Skeletal muscle satellite cell (primary cell): ENCODE measurements at regions not wholly inside any gene's neighbourhood (a gene's known extent, or its start where the extent isn't known, plus 50 kb on each side); places are given as distances from the start of the nearest gene placed in this dataset.

Experiments
- H3K27me3 ChIP-seq: 2 replicates; pipeline ENCODE4 v1.7.0; 2013; ENCODE audit warnings: low read length; ENCODE audit not compliant: control insufficient read depth, insufficient read depth
- H3K36me3 ChIP-seq: 2 replicates; pipeline ENCODE4 v1.7.0; 2013; ENCODE audit warnings: mild to moderate bottlenecking, control low read depth, low read length; ENCODE audit not compliant: insufficient read depth
- H3K4me1 ChIP-seq: 2 replicates; pipeline ENCODE4 v1.7.0; 2013; ENCODE audit warnings: low read length; ENCODE audit not compliant: control insufficient read depth, insufficient read depth
- H3K4me2 ChIP-seq: 2 replicates; pipeline ENCODE4 v1.7.0; 2013; ENCODE audit warnings: mild to moderate bottlenecking, low read length
- H3K4me3 ChIP-seq: 2 replicates; pipeline ENCODE4 v1.7.0; 2013; ENCODE audit warnings: low read length
- H3K9ac ChIP-seq: 2 replicates; pipeline ENCODE4 v1.7.0; 2013; ENCODE audit warnings: mild to moderate bottlenecking, low read depth, low read length, moderate library complexity
- H3K9me3 ChIP-seq: replicated peaks from 2 replicates; pipeline ENCODE4 v1.7.0; 2013; ENCODE audit warnings: mild to moderate bottlenecking, control low read depth, low read length

DNA sequence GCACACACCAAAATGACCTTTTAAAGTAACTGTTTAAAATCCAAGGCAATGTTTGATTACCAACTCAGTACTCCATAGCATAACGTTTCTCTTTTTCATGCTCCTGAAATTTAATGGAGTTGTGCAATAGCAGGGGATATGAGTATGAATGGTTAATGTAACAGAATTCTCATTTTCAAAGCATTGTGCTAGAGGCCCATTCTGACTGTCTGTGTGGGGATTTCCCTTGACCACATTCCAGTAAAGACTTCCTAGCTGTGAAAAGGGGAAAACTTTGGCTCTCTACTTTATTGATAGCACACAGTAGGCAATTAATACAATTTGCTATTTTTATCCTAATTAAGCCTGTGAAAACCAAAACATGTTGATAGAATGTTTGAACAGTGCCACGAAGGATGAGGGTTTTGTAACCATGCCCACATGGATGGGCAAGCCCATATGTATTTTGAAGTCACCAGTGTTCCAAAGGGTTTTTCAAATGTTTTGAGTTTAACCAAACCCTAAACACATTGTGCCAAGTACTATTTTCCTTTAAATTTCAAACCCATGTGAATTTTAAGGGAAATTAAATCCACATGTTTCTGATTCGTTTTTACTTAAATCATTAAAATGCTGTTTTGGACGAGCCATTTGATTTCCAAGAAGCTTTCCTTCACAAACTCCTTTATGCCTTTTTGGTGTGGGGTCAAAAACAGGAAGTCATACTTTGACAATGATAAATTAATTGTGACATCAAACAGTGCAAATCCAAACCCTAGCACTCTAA, 261.2 kb downstream of the SHOX2 start:
- no peaks in the 10 kb centered on the region for H3K36me3 ChIP-seq
- H3K4me3 ChIP-seq, result no peak overlapping the region
- H3K9ac ChIP-seq, result no peak overlapping the region
- no peak overlapping the region for H3K4me2 ChIP-seq
- no peaks in the 10 kb centered on the region for H3K9me3 ChIP-seq
- H3K27me3 ChIP-seq, result no peaks in the 10 kb centered on the region
- no peaks in the 10 kb centered on the region for H3K4me1 ChIP-seq

DNA sequence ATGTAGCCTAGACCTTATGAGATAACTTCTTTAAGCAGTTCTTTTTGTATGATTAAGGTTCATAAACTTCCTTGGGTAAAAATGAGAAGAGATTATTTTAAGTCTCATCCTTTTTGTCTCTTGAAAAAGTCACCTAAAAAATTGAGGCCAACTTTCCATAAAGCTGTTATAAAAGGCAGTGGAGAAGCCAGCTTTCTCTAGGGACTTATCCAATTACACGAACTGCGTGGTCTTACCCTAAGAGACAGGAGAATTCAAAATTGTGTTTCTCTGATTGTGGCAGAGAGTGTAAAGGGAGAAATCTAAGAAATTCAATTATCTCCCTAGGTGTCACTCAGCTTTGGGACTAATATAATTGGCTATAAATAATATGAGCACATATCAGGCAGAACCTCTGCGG, 262.0 kb downstream of the SHOX2 start:
- Histone ChIP-seq H3K4me3 (no peak overlapping the region), H3K9ac (no peak overlapping the region), H3K9me3 (no peaks in the 10 kb centered on the region), H3K4me1 (no peaks in the 10 kb centered on the region), H3K36me3 (no peaks in the 10 kb centered on the region), H3K27me3 (no peaks in the 10 kb centered on the region), H3K4me2 (no peak overlapping the region)

DNA sequence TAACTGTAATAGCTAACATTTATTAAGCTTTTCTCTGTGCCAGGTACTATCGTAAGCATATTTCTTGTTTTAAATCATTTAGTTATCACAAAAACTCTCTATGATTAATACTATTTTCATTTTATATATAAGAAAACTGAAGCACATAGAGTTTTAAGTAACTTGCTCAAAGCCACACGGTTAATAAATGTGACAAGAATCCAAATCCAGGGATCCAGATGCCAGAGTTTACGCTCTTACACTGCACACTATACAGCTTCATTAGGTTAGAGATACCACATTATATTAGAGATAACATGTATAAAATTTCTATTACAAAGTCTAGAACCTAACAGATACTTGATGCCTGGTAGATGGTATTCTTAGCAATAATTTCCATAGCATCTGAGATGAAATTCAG, 265.2 kb downstream of the SHOX2 start:
- no peaks in the 10 kb centered on the region for H3K9me3 ChIP-seq
- H3K4me1 ChIP-seq, result no peaks in the 10 kb centered on the region
- no peak overlapping the region for H3K4me3 ChIP-seq
- H3K36me3 ChIP-seq, result no peaks in the 10 kb centered on the region
- H3K9ac ChIP-seq, result no peak overlapping the region
- no peak overlapping the region for H3K4me2 ChIP-seq
- no peaks in the 10 kb centered on the region for H3K27me3 ChIP-seq

DNA sequence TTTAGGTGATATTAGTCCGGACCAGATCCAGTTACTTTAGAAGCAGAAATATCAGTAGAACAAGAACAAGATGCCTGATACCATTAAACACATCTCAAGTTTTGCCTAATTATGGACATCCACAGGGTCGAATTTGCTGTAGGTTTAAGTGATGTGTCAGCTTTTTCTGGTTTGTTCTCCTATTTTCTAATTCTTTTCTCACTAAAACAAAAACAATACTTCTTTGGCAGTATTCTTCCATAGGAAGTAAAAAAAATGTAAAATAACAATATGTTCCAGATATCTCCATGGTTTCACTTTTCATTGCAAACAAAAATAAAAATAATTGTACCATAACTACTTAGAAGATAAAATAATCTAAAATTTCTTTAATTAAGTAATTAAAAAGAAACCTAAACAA, 265.7 kb downstream of the SHOX2 start:
- H3K4me3 ChIP-seq, result no peak overlapping the region
- H3K36me3 ChIP-seq, result no peaks in the 10 kb centered on the region
- H3K9me3 ChIP-seq, result no peaks in the 10 kb centered on the region
- no peak overlapping the region for H3K9ac ChIP-seq
- H3K27me3 ChIP-seq, result no peaks in the 10 kb centered on the region
- no peak overlapping the region for H3K4me2 ChIP-seq
- no peaks in the 10 kb centered on the region for H3K4me1 ChIP-seq

DNA sequence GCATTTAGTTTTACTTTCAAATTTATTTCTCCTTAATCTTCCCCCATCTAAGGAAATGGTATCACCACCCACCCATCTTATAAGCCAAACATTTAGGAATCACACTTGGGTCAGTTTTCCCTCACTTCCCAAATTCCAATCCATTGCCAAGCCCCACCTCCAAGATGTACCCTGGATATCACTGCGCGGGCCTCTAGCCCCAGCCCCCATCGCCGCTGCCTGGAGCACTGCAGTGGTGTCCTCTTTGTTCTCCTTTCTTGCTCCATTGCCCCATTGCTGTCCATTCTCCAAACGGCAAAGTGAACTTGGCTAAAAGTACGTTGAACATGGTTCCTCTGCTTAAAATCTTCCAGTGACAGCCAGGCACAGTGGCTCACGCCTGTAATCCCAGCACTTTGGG, 267.8 kb downstream of the SHOX2 start:
- H3K9ac ChIP-seq, result no peak overlapping the region
- no peaks in the 10 kb centered on the region for H3K36me3 ChIP-seq
- H3K27me3 ChIP-seq, result no peaks in the 10 kb centered on the region
- no peak overlapping the region for H3K4me2 ChIP-seq
- H3K9me3 ChIP-seq, result no peaks in the 10 kb centered on the region
- no peaks in the 10 kb centered on the region for H3K4me1 ChIP-seq
- H3K4me3 ChIP-seq, result no peak overlapping the region

DNA sequence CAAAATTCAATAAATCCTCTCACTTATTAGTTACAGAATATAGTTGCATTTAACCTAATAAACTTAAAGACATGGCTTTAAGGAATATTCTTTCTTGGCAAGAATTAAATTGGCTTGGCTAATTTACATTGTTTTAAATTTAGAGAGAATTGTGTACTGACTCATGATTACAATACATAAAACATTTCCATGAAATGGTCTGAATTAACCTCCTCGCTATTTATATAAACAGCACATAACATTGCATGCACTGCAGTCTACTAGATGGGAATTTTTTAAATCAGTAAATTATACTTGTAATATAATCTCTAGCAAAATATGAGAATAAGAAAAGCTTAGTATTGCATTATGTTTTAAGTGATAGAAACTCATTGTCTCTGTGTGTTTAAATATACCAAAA, 268.9 kb downstream of the SHOX2 start:
- H3K4me3 ChIP-seq, result no peak overlapping the region
- no peak overlapping the region for H3K4me2 ChIP-seq
- no peak overlapping the region for H3K9ac ChIP-seq
- no peaks in the 10 kb centered on the region for H3K27me3 ChIP-seq
- H3K4me1 ChIP-seq, result no peaks in the 10 kb centered on the region
- no peaks in the 10 kb centered on the region for H3K36me3 ChIP-seq
- H3K9me3 ChIP-seq, result no peaks in the 10 kb centered on the region

DNA sequence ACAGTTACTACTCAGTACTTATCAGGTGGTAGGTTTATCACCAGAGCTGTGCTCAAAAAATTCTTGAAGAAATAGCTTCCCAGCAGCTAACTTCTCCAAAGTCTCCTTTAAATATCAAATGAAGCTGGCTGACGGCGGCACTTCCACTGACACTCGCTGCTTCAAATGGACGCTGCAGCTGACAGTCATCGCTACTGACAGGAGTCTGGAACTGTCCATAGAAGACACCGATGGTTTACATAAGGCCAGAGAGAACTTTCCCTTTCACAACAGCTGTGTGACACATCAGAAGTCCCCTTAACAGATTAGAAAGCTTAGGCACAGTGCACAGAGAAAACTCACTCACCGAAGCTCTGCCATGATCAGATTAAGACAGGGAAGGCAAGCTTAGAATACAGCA, 270.2 kb downstream of the SHOX2 start:
- no peak overlapping the region for H3K4me3 ChIP-seq
- no peaks in the 10 kb centered on the region for H3K4me1 ChIP-seq
- no peak overlapping the region for H3K9ac ChIP-seq
- H3K9me3 ChIP-seq, result no peaks in the 10 kb centered on the region
- no peaks in the 10 kb centered on the region for H3K36me3 ChIP-seq
- H3K4me2 ChIP-seq, result peak overlapping the region; percentile 46
- no peaks in the 10 kb centered on the region for H3K27me3 ChIP-seq

DNA sequence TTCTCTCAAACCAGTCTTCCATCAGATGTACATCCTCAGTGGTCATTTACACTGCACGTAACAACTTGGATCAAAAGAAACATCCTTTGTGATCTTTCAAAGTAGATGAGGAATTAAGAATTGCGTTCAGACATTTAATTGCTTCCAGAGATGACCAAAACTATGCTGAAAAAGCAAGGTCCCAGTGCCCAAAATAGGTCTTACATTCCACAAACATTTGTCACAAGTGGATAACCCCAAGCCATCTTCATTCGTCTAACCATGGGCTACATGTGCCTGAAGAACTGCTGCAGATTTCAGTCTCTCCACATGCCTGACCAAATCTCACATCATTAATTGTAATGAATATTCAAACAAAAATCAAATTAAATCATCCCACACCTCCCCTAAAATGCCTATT, 273.6 kb downstream of the SHOX2 start:
- H3K4me1 ChIP-seq, result no peaks in the 10 kb centered on the region
- H3K9me3 ChIP-seq, result peaks cover 3% of the 10 kb centered on the region
- no peaks in the 10 kb centered on the region for H3K36me3 ChIP-seq
- no peak overlapping the region for H3K9ac ChIP-seq
- H3K4me2 ChIP-seq, result no peak overlapping the region
- H3K4me3 ChIP-seq, result no peak overlapping the region
- H3K27me3 ChIP-seq, result no peaks in the 10 kb centered on the region

DNA sequence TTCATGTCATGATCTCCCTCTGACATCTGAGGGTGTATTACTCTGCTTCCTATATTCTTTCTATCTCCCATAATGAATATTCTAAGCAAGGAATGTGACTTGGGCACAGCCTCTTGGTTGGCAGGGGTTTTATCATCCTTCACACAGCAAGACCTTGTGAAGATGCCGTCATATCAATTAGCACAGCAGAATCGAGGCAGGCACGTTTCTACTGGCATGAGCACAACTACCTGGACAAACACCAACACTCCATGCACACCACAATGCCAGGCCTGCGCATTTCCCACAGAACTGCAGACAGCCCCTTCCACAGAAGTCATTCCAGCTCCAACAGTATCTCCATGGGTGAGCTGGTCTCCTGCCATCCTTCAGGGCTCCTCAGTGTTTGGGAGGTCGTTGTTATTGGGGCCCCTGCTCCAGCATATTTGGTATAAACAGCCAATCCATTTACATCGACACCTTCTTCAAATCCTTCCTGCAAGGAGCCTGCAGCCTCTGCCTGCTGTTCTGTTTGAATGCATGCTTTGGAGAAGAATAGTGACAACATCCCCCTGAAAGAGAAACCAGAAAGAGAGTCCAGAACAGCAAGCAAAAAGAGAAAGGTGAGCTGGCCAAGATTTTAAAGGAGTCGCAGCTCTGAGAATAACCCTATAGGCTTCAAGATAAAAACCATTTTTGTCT, 275.5 kb downstream of the SHOX2 start:
- Histone ChIP-seq H3K4me1 (no peaks in the 10 kb centered on the region), H3K4me2 (no peak overlapping the region), H3K27me3 (no peaks in the 10 kb centered on the region), H3K9ac (no peak overlapping the region), H3K4me3 (no peak overlapping the region), H3K36me3 (no peaks in the 10 kb centered on the region), H3K9me3 (peaks cover 3% of the 10 kb centered on the region)

DNA sequence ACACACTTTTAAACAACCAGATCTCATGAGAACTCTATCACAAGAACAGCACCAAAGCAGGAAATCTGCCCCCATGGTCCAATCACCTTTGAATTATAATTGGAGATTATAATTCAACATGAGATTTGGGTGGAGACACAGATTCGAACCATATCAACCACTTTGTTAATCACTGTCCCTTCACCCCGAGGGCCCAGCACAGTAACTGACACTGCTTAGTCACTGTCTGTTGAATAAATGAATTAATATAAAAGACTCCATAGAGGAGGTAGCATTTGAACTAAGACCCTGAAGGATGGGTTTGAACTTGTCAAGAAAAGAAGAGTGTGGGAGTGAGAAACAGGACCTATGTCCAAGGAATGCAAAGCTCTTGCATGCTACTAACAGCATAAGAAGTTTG, 276.4 kb downstream of the SHOX2 start:
- no peak overlapping the region for H3K4me2 ChIP-seq
- H3K4me3 ChIP-seq, result no peak overlapping the region
- H3K27me3 ChIP-seq, result no peaks in the 10 kb centered on the region
- peaks cover 3% of the 10 kb centered on the region for H3K9me3 ChIP-seq
- no peak overlapping the region for H3K9ac ChIP-seq
- no peaks in the 10 kb centered on the region for H3K4me1 ChIP-seq
- H3K36me3 ChIP-seq, result no peaks in the 10 kb centered on the region

DNA sequence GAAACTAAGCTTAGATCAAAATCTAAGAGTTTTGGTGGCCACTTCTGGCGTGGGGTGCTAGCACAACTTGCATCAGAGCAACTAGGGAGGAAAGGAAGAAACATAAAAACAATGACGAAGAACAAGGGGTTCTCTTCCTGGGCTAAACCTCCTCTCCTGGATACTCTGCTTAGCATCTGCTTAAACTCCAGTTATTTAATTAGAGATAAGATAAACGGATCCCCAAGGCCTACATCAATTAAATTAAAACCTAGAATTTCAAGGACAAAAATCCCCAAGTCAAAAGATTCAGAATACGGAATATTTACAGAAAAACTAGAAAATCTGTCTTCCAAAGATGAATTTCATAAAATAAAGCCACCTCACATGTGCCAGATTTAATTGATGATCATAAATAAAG, 281.9 kb downstream of the SHOX2 start:
- Histone ChIP-seq H3K9me3 (peaks cover 3% of the 10 kb centered on the region), H3K4me3 (no peak overlapping the region), H3K9ac (no peak overlapping the region), H3K27me3 (no peaks in the 10 kb centered on the region), H3K4me2 (no peak overlapping the region), H3K4me1 (no peaks in the 10 kb centered on the region), H3K36me3 (no peaks in the 10 kb centered on the region)

DNA sequence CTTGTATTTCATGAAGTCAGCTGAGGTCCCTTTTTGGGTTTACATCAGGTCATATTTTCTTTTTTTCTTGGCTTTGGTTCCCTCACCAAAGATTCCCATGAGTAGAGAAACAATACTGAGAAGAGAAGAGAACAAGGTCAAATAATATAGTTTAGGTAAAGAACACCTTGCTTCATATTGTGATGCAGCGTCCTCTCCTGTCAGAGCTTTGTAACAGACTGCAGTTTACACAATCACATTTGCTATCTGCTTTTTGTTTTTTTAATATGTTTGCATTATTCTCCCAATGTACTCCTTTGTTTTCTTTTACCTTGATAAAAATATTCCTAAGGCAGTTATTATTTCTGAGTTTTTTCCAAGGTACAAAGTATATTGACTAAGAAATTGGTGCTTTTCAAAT, 283.2 kb downstream of the SHOX2 start:
- no peak overlapping the region for H3K4me2 ChIP-seq
- no peaks in the 10 kb centered on the region for H3K9me3 ChIP-seq
- no peaks in the 10 kb centered on the region for H3K27me3 ChIP-seq
- no peak overlapping the region for H3K9ac ChIP-seq
- no peaks in the 10 kb centered on the region for H3K36me3 ChIP-seq
- no peaks in the 10 kb centered on the region for H3K4me1 ChIP-seq
- H3K4me3 ChIP-seq, result no peak overlapping the region
